ENCODE measurements at regions not wholly inside any gene's neighbourhood (a gene's known extent, or its start where the extent isn't known, plus 50 kb on each side); places are given as distances from the start of the nearest gene placed in this dataset.
A peak's percentile ranks its signal among the peaks of the same experiment; 100 is the strongest.

DNA sequence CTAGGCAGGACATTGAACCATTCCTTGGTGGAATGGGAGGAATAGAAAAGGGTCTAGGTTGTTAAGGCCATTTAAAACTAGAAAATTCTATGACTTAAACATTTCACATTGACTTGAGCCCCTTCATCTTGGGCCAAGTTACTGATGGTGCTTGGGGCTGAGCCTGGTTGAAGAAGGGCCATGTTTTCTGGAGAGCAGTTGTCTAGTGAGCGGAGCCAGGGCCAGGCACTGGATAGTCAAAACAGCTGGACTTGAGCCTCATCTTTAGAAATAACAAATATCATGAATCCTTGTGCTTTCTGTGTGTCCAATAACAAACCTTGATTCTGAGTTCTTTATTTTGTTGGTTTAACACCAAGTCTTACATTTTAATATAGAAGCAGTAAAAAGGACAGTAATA lies 134.6 kb upstream of the TCF21 start:
- no peak for TF ChIP-seq CTCF (IDR thresholded peaks at IDR 0.05; ENCODE audit: low read length, missing control alignments)

DNA sequence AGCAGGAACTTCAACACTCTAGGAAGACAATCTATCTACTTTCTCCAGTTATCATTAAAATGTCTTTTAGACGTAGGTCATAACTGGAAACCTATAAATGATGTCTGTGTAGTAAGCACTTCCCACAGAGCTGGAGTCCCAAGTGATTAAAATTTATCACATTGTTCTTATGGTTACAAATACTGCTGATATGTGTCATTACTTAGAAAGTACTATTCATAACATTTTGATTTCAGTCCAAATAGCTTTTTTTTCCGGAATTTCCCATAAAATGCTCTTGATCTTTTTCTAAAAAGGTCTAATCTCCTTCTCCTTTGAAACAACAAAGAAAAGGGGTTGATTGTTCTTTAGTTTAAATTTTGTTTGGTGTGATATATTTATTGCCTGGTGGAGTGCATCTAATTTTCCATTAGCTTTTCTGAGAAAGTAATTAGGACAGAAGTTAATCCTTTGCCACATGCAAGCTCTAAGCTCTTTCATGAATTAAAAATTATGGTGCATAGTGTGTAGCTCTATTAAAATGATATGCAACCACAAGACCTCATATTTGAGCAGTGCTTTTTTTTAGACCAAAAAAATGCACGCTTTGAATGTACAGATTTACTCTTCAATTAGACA lies 132.7 kb upstream of the TCF21 start:
- H3K4me3 ChIP-seq (replicated peaks; ENCODE audit: low read depth, low read length), result no peak overlapping the region
- peak; percentile 81 for DNase-seq (ENCODE audit: low read depth)
- no peak for TF ChIP-seq CTCF (IDR thresholded peaks at IDR 0.05; ENCODE audit: low read length, missing control alignments)

More for the DNA sequence above, 134.6 kb upstream of the TCF21 start:
- no peak for DNase-seq (ENCODE audit: low read depth)
- no peak overlapping the region for H3K4me3 ChIP-seq (replicated peaks; ENCODE audit: low read depth, low read length)

DNA sequence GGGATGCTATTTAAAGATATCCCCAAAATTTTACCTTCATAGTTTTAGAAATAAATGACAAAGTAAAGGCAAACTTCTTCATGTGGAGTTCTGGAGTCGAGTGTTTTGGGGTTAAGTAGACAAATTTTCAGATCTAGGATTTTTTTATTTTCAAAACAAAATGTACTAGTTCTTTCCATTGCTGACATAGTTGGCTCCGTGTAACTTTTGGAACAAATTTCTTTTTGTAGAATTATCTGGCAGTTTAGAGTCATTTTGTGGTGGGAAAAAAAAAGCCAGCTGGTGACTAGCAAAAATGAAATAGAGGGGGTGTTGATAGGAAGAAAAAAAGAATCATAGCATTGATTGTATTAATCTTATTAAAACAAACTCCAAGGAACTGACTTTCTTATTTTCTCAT lies 131.6 kb upstream of the TCF21 start:
- no peak for TF ChIP-seq CTCF (IDR thresholded peaks at IDR 0.05; ENCODE audit: low read length, missing control alignments)

GRCh38 chr6:133758815-133759335 lies 130.0 kb upstream of the TCF21 start:
- no peak overlapping the region for H3K4me3 ChIP-seq (replicated peaks; ENCODE audit: low read depth, low read length)
- DNase-seq (ENCODE audit: low read depth), result no peak
- TF ChIP-seq CTCF (IDR thresholded peaks at IDR 0.05; ENCODE audit: low read length, missing control alignments), result no peak

More for the DNA sequence above, 131.6 kb upstream of the TCF21 start:
- H3K4me3 ChIP-seq (replicated peaks; ENCODE audit: low read depth, low read length), result no peak overlapping the region
- peak; percentile 62 for DNase-seq (ENCODE audit: low read depth)

GRCh38 chr6:133759524-133759923 lies 129.4 kb upstream of the TCF21 start:
- no peak overlapping the region for H3K4me3 ChIP-seq (replicated peaks; ENCODE audit: low read depth, low read length)
- DNase-seq (ENCODE audit: low read depth), result no peak
- no peak for TF ChIP-seq CTCF (IDR thresholded peaks at IDR 0.05; ENCODE audit: low read length, missing control alignments)

GRCh38 chr6:133761706-133762105 lies 127.2 kb upstream of the TCF21 start:
- no peak for TF ChIP-seq CTCF (IDR thresholded peaks at IDR 0.05; ENCODE audit: low read length, missing control alignments)
- no peak for DNase-seq (ENCODE audit: low read depth)
- no peak overlapping the region for H3K4me3 ChIP-seq (replicated peaks; ENCODE audit: low read depth, low read length)

Data from fibroblast of pulmonary artery (primary cell).